ENCODE measurements at regions not wholly inside any gene's neighbourhood (a gene's known extent, or its start where the extent isn't known, plus 50 kb on each side); places are given as distances from the start of the nearest gene placed in this dataset.
"Not testable (repeated sequence)": the region's sequence is repeated elsewhere in the genome, so short reads cannot be mapped to it uniquely, and the experiment has no call there.

DNA sequence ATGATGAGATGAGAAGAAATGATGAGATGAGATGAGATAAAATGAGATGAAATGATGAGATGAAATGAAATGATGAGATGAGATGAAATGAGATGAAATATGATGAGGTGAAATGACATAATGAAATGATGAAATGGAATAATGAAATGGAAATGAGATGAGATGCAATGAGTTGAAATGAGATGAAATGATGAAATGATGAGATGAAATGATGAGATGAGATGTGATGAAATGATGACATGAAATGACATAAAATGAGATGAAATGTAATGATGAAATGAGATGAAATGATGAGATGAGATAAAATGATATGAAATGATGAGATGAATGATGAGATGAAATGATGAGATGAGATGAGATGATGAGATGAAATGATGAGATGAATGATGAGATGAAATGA, 338.6 kb upstream of the PLGLB1 start:
- TF ChIP-seq, protein P1, sequence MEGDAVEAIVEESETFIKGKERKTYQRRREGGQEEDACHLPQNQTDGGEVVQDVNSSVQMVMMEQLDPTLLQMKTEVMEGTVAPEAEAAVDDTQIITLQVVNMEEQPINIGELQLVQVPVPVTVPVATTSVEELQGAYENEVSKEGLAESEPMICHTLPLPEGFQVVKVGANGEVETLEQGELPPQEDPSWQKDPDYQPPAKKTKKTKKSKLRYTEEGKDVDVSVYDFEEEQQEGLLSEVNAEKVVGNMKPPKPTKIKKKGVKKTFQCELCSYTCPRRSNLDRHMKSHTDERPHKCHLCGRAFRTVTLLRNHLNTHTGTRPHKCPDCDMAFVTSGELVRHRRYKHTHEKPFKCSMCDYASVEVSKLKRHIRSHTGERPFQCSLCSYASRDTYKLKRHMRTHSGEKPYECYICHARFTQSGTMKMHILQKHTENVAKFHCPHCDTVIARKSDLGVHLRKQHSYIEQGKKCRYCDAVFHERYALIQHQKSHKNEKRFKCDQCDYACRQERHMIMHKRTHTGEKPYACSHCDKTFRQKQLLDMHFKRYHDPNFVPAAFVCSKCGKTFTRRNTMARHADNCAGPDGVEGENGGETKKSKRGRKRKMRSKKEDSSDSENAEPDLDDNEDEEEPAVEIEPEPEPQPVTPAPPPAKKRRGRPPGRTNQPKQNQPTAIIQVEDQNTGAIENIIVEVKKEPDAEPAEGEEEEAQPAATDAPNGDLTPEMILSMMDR (IDR thresholded peaks at IDR 0.05) = not testable (repeated sequence)
- not testable (repeated sequence) for TF ChIP-seq POLR2A (IDR thresholded peaks at IDR 0.05)

Data from right lobe of liver (tissue), 4 donors.